HL-60 (cell line): ENCODE measurements at regions not wholly inside any gene's neighbourhood (a gene's known extent, or its start where the extent isn't known, plus 50 kb on each side); places are given as distances from the start of the nearest gene placed in this dataset.
"Not testable (repeated sequence)": the region's sequence is repeated elsewhere in the genome, so short reads cannot be mapped to it uniquely, and the experiment has no call there.

Experiments used
- DNase-seq, 2 experiments: peaks; one replicate each; pipeline ENCODE4 v3.0.0-alpha.2; 2010 to 2020; ENCODE audit warnings: low read depth in 1 of 2, low spot score in 1 of 2
- H3K27ac ChIP-seq: fragments of 250-450 bp; sonication (Bioruptor Pico); replicated peaks from 2 replicates; pipeline ENCODE4 v1.5.1; 2020; ENCODE audit warnings: mild to moderate bottlenecking, moderate library complexity
- H3K27me3 ChIP-seq: fragments of 250-450 bp; sonication (Bioruptor Pico); 2 replicates; pipeline ENCODE4 v1.5.1; 2021; ENCODE audit warnings: mild to moderate bottlenecking, moderate library complexity; ENCODE audit not compliant: insufficient read depth, poor library complexity, severe bottlenecking
- H3K4me3 ChIP-seq: replicated peaks from 2 replicates; pipeline ENCODE4 v1.5.1; 2011; ENCODE audit warnings: mild to moderate bottlenecking, control low read depth, low read length; ENCODE audit not compliant: insufficient read depth
- GABPA ChIP-seq: IDR thresholded peaks from 2 replicates; pipeline ENCODE4 v1.6.1; 2012; ENCODE audit warnings: low read depth
- POLR2AphosphoS5 ChIP-seq: IDR thresholded peaks from 2 replicates; pipeline ENCODE4 v1.6.1; 2012; ENCODE audit warnings: low read depth
- SPI1 ChIP-seq: IDR thresholded peaks from 2 replicates; pipeline ENCODE4 v1.6.1; 2012; ENCODE audit warnings: low read depth, mild to moderate bottlenecking, borderline replicate concordance
- TF ChIP-seq, protein P1 (sequence below): IDR thresholded peaks from one replicate; pipeline ENCODE4 v1.5.1; 2011; ENCODE audit warnings: low read length, control low read depth, inconsistent platforms; ENCODE audit not compliant: insufficient read depth
- TF ChIP-seq, protein P2 (sequence below): IDR thresholded peaks from 2 replicates; pipeline ENCODE4 v1.6.1; 2012; ENCODE audit warnings: low read depth; ENCODE audit not compliant: insufficient replicate concordance

GRCh38 chr4:30073011-30073710 lies 647.0 kb upstream of the PCDH7 start:
- Histone ChIP-seq H3K27me3 (no peaks in the 10 kb centered on the region), H3K27ac (no peak overlapping the region), H3K4me3 (no peak overlapping the region)
- TF ChIP-seq, protein P1, sequence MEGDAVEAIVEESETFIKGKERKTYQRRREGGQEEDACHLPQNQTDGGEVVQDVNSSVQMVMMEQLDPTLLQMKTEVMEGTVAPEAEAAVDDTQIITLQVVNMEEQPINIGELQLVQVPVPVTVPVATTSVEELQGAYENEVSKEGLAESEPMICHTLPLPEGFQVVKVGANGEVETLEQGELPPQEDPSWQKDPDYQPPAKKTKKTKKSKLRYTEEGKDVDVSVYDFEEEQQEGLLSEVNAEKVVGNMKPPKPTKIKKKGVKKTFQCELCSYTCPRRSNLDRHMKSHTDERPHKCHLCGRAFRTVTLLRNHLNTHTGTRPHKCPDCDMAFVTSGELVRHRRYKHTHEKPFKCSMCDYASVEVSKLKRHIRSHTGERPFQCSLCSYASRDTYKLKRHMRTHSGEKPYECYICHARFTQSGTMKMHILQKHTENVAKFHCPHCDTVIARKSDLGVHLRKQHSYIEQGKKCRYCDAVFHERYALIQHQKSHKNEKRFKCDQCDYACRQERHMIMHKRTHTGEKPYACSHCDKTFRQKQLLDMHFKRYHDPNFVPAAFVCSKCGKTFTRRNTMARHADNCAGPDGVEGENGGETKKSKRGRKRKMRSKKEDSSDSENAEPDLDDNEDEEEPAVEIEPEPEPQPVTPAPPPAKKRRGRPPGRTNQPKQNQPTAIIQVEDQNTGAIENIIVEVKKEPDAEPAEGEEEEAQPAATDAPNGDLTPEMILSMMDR: no peak
- TF ChIP-seq, protein P2, sequence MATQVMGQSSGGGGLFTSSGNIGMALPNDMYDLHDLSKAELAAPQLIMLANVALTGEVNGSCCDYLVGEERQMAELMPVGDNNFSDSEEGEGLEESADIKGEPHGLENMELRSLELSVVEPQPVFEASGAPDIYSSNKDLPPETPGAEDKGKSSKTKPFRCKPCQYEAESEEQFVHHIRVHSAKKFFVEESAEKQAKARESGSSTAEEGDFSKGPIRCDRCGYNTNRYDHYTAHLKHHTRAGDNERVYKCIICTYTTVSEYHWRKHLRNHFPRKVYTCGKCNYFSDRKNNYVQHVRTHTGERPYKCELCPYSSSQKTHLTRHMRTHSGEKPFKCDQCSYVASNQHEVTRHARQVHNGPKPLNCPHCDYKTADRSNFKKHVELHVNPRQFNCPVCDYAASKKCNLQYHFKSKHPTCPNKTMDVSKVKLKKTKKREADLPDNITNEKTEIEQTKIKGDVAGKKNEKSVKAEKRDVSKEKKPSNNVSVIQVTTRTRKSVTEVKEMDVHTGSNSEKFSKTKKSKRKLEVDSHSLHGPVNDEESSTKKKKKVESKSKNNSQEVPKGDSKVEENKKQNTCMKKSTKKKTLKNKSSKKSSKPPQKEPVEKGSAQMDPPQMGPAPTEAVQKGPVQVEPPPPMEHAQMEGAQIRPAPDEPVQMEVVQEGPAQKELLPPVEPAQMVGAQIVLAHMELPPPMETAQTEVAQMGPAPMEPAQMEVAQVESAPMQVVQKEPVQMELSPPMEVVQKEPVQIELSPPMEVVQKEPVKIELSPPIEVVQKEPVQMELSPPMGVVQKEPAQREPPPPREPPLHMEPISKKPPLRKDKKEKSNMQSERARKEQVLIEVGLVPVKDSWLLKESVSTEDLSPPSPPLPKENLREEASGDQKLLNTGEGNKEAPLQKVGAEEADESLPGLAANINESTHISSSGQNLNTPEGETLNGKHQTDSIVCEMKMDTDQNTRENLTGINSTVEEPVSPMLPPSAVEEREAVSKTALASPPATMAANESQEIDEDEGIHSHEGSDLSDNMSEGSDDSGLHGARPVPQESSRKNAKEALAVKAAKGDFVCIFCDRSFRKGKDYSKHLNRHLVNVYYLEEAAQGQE: no peak
- TF ChIP-seq POLR2AphosphoS5: no peak
- TF ChIP-seq GABPA: no peak
- TF ChIP-seq SPI1: no peak
- no peak for DNase-seq

GRCh38 chr4:30092420-30093128 lies 627.6 kb upstream of the PCDH7 start:
- not testable (repeated sequence) for H3K27ac ChIP-seq, H3K4me3 ChIP-seq, H3K27me3 ChIP-seq, DNase-seq

DNA sequence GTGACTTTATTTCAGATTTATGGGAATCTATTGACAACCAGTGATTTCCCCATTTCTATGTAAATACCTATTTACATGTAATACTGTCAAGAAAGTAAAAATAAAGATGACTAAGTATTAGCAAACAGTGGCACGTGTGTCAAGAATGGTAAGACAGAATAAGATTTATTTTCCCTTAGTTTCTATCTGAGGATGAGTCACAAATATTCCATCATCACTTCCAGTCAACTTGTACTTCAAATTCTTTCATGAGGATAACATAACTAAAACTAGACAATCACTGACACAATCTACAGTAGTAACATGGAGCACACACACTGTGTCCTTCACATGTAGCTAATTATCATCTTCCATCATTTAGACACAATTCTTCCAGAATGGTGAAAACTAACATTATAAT lies 625.3 kb upstream of the PCDH7 start:
- Histone ChIP-seq H3K27ac (no peak overlapping the region), H3K27me3 (no peaks in the 10 kb centered on the region), H3K4me3 (no peak overlapping the region)
- no peak for DNase-seq
- TF ChIP-seq POLR2AphosphoS5 (no peak), GABPA (no peak)
- TF ChIP-seq, protein P2: no peak
- TF ChIP-seq, protein P1: no peak

DNA sequence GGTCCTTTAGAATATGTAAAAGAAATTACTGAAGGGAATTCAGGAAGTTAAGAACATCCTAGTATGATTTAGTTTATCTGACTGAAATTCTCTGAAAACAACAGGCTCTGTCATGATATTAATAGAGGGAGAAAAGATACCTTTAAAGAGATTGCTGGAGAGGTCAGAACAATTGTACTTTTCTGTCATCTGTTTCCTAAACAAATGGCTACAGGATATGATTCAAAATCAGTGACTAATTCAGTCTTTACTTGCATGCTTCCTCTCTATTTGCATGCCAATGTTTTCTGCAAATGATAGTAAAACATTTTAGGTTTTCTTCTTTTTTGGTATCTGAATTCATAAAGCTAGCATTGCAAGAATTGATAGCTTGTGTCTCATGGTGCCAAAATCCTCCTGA lies 616.7 kb upstream of the PCDH7 start:
- TF ChIP-seq, protein P1: no peak
- TF ChIP-seq POLR2AphosphoS5: no peak
- TF ChIP-seq GABPA: no peak
- TF ChIP-seq, protein P2: no peak
- no peak for TF ChIP-seq SPI1
- Histone ChIP-seq H3K27me3 (no peaks in the 10 kb centered on the region), H3K4me3 (no peak overlapping the region), H3K27ac (no peak overlapping the region)
- no peak for DNase-seq
